AML-193 (cell line): ENCODE measurements at regions not wholly inside any gene's neighbourhood (a gene's known extent, or its start where the extent isn't known, plus 50 kb on each side); places are given as distances from the start of the nearest gene placed in this dataset.

Experiments
- DNase-seq, 2 experiments: peaks; one replicate each; lab custom pipeline; 2025; lab: John Stamatoyannopoulos, UW

DNA sequence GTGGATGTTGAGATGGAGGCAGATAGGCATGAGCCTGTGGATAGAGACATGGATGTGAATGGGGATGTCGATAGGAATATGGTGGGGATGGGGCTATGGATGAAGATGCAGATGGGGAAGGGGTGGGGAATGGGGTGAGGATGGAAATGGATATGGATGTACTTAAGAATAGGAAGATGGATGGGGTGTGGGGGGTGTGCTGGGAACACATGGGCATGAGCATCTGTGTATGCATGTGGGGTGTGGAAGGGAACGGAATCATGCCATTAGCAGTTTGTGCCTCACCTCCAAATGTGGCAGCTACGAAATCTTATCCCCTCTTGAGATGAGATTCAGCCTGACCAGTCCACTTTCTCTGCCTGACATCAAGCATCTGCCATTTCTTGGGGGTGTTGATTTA is 359.5 kb upstream of the MGMT start:
- no peak for DNase-seq

DNA sequence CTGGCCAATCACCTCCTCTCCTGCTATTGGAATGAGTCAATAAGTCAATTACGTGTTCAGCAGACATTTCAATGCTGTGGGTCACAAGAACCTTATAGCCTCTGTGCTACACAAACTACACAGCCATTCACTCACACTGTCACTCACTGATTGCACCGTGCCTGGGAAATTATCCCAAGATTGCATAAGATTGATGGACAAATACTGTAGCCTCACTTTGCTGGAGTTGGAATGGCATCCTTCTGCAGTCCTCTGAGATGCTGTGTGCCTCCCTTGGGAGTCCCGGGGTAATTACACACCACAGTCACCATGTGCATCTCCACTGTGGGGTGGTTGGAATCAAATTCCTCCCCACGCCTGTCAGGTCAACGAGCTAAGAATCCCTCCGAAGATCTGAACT is 358.7 kb upstream of the MGMT start:
- no peak for DNase-seq

- DNase-seq: no peak
Observed at GRCh38 chr10:129108994-129109393, 358.0 kb upstream of the MGMT start.

GRCh38 chr10:129110780-129111179 is 356.3 kb upstream of the MGMT start:
- no peak for DNase-seq

DNA sequence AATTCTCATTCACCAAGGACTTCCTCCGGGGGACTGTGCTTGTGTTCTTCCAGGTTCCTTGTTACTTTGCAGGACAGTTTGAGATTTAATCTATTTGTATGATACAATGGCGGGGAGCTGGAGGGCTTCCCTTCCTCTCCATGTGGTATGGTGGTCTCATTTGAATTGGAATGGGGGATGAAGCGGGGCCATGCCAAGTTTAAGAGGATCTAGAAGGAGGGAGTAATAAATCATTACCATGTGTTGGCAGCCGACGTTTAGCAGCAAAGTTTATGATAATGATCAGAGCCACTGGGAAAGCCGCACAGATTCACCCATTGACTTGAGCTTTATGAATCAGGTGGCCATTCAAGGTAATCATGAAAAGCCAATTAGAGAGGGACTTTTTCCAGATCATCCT is 355.1 kb upstream of the MGMT start:
- DNase-seq: no peak

DNA sequence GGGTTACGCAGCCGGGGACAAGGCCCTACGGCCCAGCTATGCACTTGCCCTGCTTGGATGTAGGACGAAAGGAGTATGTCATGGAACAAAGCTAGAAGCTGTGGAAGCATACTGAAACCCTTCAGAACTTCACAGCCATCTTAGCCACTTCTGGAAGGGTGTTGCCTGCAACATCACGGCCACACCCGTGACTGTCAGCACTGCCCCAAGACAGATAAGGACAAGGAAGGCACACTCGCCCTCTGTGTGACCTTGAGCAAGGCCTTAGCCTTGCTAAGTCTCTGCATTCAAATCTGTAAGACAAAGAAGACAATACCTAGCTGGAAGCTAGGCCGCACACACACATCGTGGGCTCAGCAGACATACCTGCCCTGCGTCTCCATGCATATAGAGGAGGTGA is 352.5 kb upstream of the MGMT start:
- DNase-seq: no peak

DNA sequence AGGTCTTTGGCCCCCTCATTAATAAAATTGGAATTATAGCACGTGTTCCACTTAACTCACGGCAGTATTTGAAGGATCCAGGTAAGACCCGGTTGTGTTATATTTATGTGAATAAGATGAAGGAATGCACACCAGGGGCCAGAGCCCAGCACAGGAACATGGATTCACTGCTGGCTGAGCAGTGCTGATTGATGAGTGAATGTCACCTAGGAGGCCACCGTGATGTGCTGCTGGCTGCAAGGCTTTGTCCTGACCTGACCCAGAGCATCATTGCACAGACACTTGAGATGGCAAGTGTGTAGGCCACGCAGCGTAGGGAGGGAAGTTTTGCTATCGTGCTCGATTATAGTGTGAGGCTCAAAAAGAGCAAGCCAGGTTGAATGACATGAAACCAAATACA is 350.7 kb upstream of the MGMT start:
- DNase-seq: no peak

DNA sequence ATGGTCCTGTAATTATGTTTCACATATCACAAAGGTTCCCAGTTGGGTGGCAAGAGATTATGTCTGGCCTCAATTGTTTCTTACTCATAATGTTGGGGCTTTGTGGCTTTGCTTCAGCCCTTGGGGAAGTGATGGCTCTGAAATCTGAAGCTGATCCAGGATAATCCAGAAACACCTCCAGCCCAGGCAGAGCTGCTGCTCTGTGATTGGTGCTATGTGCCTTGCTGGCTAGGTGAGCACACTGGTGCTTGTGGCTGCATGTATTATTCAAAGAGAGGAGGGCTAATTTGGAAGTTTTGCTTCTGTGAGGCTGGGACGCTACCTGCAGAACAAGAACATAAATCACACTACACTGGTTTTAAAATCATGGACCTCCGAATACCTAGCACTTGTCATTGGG is 346.6 kb upstream of the MGMT start:
- no peak for DNase-seq

DNA sequence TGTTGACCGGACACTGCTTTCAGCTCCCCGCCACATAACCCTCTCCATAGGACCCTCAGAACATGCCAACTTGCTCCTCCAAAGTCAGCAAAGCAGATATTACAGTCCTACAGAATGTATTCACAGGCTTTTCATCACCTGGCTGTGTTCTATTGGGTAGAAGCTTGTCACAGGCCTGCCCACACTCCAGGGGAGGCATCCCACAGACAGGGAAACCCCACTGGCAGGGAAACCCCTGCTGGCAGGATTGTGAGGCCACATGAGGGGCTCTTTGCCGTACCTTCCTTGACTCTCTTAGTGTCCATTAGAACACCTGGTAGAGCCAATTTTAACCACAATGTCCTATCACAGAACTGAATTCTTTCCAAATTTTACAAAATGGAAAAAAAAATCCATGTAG is 344.2 kb upstream of the MGMT start:
- no peak for DNase-seq

DNA sequence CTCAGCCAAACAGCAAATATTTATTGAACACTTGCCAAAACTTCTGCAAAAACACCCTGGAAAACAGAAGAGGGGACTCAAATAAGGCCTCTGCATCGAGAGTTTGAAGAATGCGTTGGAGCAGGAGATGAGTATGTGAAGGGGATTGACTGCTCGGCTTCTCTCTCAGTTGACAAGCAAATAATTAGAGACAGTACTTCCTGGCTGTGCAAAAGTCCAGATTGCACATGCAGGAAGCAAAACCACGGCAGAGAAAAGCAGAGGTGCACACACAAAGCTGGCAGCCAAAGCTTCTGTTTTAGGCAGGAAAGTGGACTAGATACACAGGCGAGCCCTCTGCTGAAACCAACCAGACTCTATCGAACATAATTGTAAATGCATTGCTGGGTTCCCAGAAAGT is 343.6 kb upstream of the MGMT start:
- DNase-seq: no peak

GRCh38 chr10:129126982-129127381 is 340.1 kb upstream of the MGMT start:
- no peak for DNase-seq

DNA sequence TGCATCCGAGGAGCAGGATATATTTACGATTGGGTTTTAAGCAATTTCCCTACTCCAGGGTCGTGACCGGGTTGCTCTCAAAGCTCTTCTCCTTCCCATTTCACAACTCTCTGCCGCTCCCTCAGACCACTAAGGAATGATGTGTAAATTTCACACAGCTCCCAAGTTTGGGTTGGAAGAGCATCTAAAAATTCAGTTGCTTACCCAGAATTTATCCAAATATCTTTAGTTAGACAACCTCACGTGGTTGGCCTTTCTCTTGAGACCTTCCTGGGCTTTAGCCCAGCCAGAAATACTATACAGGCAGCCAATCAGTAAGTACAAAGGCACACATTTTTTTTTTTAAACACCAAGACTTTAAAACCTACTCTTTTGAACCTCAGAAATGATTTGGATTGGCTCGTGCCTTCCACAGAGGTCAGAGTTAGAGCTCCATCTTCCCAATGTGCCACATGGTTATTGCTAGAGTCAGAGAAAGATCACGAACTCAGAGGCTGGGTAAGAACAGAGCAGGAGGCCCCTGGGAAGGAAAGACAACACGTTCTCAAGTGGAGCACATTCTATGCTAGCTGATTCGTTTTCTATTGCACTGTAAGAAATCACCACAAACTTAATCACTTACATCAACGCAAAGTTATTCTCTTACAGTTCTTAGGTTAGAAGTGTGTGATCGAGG is 335.4 kb upstream of the MGMT start:
- DNase-seq: no peak

DNA sequence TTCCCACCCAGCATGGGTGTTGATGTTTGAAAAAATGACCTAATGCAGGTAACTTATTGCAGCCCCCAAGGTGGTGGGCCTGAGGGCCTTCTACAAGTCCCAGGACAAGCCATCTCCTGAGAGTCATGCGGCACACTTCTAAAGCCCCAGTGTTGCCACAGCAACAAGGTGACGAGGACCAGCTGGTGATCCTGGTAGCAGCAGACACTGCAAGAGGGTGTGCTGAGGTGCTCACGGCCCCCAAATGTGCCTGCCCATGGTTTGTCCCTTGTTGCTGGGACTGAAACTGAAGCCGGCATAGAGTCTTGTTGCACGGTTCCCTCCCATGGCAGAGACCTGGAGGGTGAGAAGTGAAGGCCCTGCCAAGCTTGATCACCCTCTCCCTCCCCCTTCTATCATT is 333.2 kb upstream of the MGMT start:
- DNase-seq: no peak

DNA sequence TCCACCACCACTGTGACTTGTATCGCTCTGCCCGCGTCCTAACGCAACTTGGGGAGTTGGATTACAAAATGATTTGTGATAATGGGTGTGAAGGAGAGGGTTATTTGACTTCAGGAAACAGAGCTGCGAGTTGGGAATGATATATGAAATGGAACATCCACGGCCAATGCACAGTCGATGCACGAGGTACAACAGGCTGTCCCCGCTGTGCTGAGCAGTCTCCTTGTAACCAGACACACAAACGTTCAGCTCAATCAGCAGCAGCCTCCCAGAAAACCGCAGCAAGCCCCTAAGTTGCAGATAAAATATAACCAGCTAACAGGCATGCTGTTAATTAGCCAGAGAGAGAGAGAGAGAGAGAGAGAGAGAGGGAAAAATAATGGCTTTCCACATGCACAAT is 332.7 kb upstream of the MGMT start:
- no peak for DNase-seq

DNA sequence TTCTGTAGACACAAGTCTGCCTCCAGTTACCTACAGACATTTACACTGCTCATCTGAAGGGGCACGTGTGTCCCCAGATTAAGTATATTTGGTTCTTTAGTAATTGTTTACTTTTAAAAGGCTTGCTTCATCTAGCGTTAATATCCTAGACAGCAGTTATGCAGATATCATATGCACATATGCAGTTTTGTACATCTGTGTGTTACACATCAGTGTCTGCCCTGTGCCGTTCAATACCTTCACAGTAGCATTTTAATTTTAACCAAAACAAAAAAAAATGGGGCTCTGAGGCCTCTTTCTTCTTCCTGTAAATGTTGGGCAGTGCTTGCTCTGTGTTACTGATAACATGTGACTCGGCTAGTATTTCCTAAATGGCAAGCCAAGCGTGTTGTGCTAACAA is 331.4 kb upstream of the MGMT start:
- no peak for DNase-seq

- no peak for DNase-seq
Observed at GRCh38 chr10:129136074-129136473, 331.0 kb upstream of the MGMT start.

GRCh38 chr10:129136951-129137350 is 330.1 kb upstream of the MGMT start:
- DNase-seq: no peak

- no peak for DNase-seq
Observed at GRCh38 chr10:129140921-129141885, 325.8 kb upstream of the MGMT start.

- no peak for DNase-seq
Observed at GRCh38 chr10:129151281-129151680, 315.8 kb upstream of the MGMT start.

- DNase-seq: no peak
Observed at GRCh38 chr10:129156406-129156805, 310.6 kb upstream of the MGMT start.

- no peak for DNase-seq
Observed at GRCh38 chr10:129157185-129157584, 309.9 kb upstream of the MGMT start.

- DNase-seq: no peak
Observed at GRCh38 chr10:129161150-129161549, 305.9 kb upstream of the MGMT start.

GRCh38 chr10:129163531-129163930 is 303.5 kb upstream of the MGMT start:
- no peak for DNase-seq
